ENCODE measurements at regions not wholly inside any gene's neighbourhood (a gene's known extent, or its start where the extent isn't known, plus 50 kb on each side); places are given as distances from the start of the nearest gene placed in this dataset.
A peak's percentile ranks its signal among the peaks of the same experiment; 100 is the strongest.

DNA sequence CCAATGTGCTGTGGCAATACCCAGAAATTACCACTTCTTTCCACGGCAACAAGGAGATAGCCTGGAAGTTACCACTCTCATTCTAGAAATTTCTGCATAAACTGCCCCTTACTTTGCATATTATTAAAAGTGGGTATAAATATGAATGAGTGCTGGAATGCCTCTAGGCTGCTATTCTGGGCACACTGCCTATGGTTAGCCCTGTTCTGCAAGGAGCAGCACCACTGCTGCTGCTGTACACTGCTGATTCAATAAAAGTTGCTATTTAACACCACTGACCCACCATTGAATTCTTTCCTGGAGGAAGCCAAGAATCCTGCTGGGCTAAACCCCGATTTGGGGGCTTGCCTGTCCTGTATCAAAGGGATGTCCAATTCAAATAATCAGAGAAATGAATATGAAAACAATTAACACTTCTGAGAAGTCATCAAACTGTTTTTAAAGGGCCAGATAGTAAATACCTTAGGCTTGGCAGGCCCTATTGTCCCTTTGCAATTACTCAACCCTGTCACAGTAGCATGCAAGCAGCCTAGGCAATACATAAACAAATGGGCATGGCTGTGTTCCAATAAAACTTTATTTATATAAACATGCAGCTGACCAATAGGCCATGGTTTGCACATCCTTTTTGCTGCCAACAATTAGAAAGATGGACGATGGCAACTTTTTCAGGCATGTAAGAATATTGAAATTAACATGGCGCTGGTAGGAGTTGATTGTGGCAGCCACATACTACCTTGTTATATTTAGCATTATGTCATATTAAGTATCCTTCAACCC lies 369.4 kb upstream of the B3GALT2 start:
- no peaks in the 10 kb centered on the region for H3K36me3 ChIP-seq (ENCODE audit: control insufficient read depth, insufficient read depth, low read length)
- no peak overlapping the region for H3K27ac ChIP-seq (ENCODE audit: insufficient read depth, low read length, poor library complexity, severe bottlenecking)
- no peak for DNase-seq
- H3K4me1 ChIP-seq (ENCODE audit: control insufficient read depth, insufficient read depth, low read length, poor library complexity, severe bottlenecking): no peaks in the 10 kb centered on the region
- H3K4me3 ChIP-seq (ENCODE audit: insufficient read depth, low read depth, low read length, poor library complexity, severe bottlenecking): no peak overlapping the region
- H3K27me3 ChIP-seq (replicated peaks; ENCODE audit: control insufficient read depth, insufficient read depth, low read length, poor library complexity, severe bottlenecking): no peaks in the 10 kb centered on the region
- no peaks in the 10 kb centered on the region for H3K9me3 ChIP-seq (ENCODE audit: control insufficient read depth, low read length)

- H3K4me3 ChIP-seq (ENCODE audit: insufficient read depth, low read depth, low read length, poor library complexity, severe bottlenecking): no peak overlapping the region
- no peaks in the 10 kb centered on the region for H3K9me3 ChIP-seq (ENCODE audit: control insufficient read depth, low read length)
- H3K27ac ChIP-seq (ENCODE audit: insufficient read depth, low read length, poor library complexity, severe bottlenecking): no peak overlapping the region
- peaks cover 3% of the 10 kb centered on the region for H3K4me1 ChIP-seq (ENCODE audit: control insufficient read depth, insufficient read depth, low read length, poor library complexity, severe bottlenecking)
- no peaks in the 10 kb centered on the region for H3K27me3 ChIP-seq (replicated peaks; ENCODE audit: control insufficient read depth, insufficient read depth, low read length, poor library complexity, severe bottlenecking)
- no peaks in the 10 kb centered on the region for H3K36me3 ChIP-seq (ENCODE audit: control insufficient read depth, insufficient read depth, low read length)
- no peak for DNase-seq
Observed at GRCh38 chr1:193553564-193553963, 367.2 kb upstream of the B3GALT2 start.

- Histone ChIP-seq H3K4me3 (ENCODE audit: insufficient read depth, low read depth, low read length, poor library complexity, severe bottlenecking) (no peak overlapping the region), H3K27ac (ENCODE audit: insufficient read depth, low read length, poor library complexity, severe bottlenecking) (no peak overlapping the region), H3K4me1 (ENCODE audit: control insufficient read depth, insufficient read depth, low read length, poor library complexity, severe bottlenecking) (peaks cover 5% of the 10 kb centered on the region), H3K36me3 (ENCODE audit: control insufficient read depth, insufficient read depth, low read length) (no peaks in the 10 kb centered on the region), H3K27me3 (replicated peaks; ENCODE audit: control insufficient read depth, insufficient read depth, low read length, poor library complexity, severe bottlenecking) (no peaks in the 10 kb centered on the region), H3K9me3 (ENCODE audit: control insufficient read depth, low read length) (no peaks in the 10 kb centered on the region)
- no peak for DNase-seq
Observed at GRCh38 chr1:193552274-193552673, 365.9 kb upstream of the B3GALT2 start.

GRCh38 chr1:193549081-193549480 lies 362.7 kb upstream of the B3GALT2 start:
- Histone ChIP-seq H3K4me3 (ENCODE audit: insufficient read depth, low read depth, low read length, poor library complexity, severe bottlenecking) (no peak overlapping the region), H3K27ac (ENCODE audit: insufficient read depth, low read length, poor library complexity, severe bottlenecking) (no peak overlapping the region), H3K4me1 (ENCODE audit: control insufficient read depth, insufficient read depth, low read length, poor library complexity, severe bottlenecking) (peaks cover 5% of the 10 kb centered on the region), H3K9me3 (ENCODE audit: control insufficient read depth, low read length) (no peaks in the 10 kb centered on the region), H3K27me3 (replicated peaks; ENCODE audit: control insufficient read depth, insufficient read depth, low read length, poor library complexity, severe bottlenecking) (no peaks in the 10 kb centered on the region), H3K36me3 (ENCODE audit: control insufficient read depth, insufficient read depth, low read length) (no peaks in the 10 kb centered on the region)
- no peak for DNase-seq

DNA sequence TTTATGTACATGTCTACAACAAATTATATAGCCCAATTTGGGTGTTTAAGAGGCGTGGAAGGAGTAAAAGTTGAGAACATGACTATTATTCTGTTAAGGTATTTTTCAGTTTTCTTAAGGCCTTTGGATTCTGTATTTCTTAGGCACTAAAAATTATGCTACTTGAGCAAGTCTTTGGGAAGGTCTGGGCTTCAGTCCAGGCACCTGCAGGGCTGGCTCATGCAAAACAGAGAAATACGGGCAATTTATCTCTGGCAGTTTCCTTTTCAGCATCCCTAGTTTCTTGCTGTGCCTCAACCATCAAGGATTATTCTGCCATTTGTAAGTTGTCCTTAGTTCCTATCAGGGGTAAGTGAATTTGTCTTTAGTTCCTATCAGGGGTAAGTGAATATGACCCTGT lies 358.8 kb upstream of the B3GALT2 start:
- DNase-seq: no peak
- no peak overlapping the region for H3K4me3 ChIP-seq (ENCODE audit: insufficient read depth, low read depth, low read length, poor library complexity, severe bottlenecking)
- peaks cover 16% of the 10 kb centered on the region for H3K4me1 ChIP-seq (ENCODE audit: control insufficient read depth, insufficient read depth, low read length, poor library complexity, severe bottlenecking)
- H3K9me3 ChIP-seq (ENCODE audit: control insufficient read depth, low read length): no peaks in the 10 kb centered on the region
- H3K27me3 ChIP-seq (replicated peaks; ENCODE audit: control insufficient read depth, insufficient read depth, low read length, poor library complexity, severe bottlenecking): no peaks in the 10 kb centered on the region
- no peak overlapping the region for H3K27ac ChIP-seq (ENCODE audit: insufficient read depth, low read length, poor library complexity, severe bottlenecking)
- H3K36me3 ChIP-seq (ENCODE audit: control insufficient read depth, insufficient read depth, low read length): no peaks in the 10 kb centered on the region

DNA sequence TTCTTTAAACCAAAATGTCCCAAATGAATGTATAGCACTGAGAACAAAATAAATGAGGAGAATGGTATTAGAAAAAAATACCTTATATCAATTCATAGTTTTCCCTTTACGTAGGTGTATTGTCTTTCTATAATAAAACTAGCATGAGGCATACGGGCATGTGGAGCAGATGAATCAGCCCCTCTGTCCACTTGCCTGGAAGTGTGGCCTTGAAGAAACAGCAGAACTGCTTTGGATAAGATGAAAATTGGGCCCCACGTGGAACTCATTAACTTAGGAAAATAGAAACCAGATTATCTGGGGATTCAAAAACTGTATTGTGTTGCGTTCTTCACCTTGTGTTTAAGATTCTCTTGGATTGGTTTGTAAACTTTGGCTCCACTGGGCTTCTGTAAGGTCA lies 356.8 kb upstream of the B3GALT2 start:
- H3K9me3 ChIP-seq (ENCODE audit: control insufficient read depth, low read length): no peaks in the 10 kb centered on the region
- H3K4me1 ChIP-seq (ENCODE audit: control insufficient read depth, insufficient read depth, low read length, poor library complexity, severe bottlenecking): peaks cover 15% of the 10 kb centered on the region
- H3K27ac ChIP-seq (ENCODE audit: insufficient read depth, low read length, poor library complexity, severe bottlenecking): peak overlapping the region; percentile 20
- H3K4me3 ChIP-seq (ENCODE audit: insufficient read depth, low read depth, low read length, poor library complexity, severe bottlenecking): no peak overlapping the region
- no peaks in the 10 kb centered on the region for H3K36me3 ChIP-seq (ENCODE audit: control insufficient read depth, insufficient read depth, low read length)
- H3K27me3 ChIP-seq (replicated peaks; ENCODE audit: control insufficient read depth, insufficient read depth, low read length, poor library complexity, severe bottlenecking): no peaks in the 10 kb centered on the region
- no peak for DNase-seq

DNA sequence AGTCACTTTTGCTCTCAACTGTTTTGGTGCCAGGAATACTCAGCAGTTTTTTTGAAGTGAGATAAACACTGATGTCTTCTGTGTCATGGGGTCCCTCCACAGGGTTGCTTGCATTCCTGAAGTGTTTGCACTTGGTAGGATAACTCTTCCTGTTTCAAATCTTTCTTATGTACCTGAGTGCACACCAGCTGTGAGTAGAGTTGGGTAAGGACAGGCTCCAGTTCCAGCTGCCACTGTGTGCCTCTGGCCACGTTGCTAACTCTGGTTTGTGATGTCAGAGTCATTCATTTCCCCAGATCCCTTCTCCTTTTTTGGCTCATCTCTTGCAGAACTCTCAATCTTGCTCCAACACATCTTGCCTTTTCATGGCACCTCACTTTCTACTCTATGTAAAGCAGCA lies 356.3 kb upstream of the B3GALT2 start:
- no peak for DNase-seq
- H3K9me3 ChIP-seq (ENCODE audit: control insufficient read depth, low read length): no peaks in the 10 kb centered on the region
- no peaks in the 10 kb centered on the region for H3K27me3 ChIP-seq (replicated peaks; ENCODE audit: control insufficient read depth, insufficient read depth, low read length, poor library complexity, severe bottlenecking)
- H3K4me3 ChIP-seq (ENCODE audit: insufficient read depth, low read depth, low read length, poor library complexity, severe bottlenecking): no peak overlapping the region
- H3K4me1 ChIP-seq (ENCODE audit: control insufficient read depth, insufficient read depth, low read length, poor library complexity, severe bottlenecking): peaks cover 18% of the 10 kb centered on the region
- peak overlapping the region; percentile 20 for H3K27ac ChIP-seq (ENCODE audit: insufficient read depth, low read length, poor library complexity, severe bottlenecking)
- no peaks in the 10 kb centered on the region for H3K36me3 ChIP-seq (ENCODE audit: control insufficient read depth, insufficient read depth, low read length)

GRCh38 chr1:193540511-193540910 lies 354.1 kb upstream of the B3GALT2 start:
- Histone ChIP-seq H3K27me3 (replicated peaks; ENCODE audit: control insufficient read depth, insufficient read depth, low read length, poor library complexity, severe bottlenecking) (no peaks in the 10 kb centered on the region), H3K4me1 (ENCODE audit: control insufficient read depth, insufficient read depth, low read length, poor library complexity, severe bottlenecking) (peaks cover 18% of the 10 kb centered on the region), H3K4me3 (ENCODE audit: insufficient read depth, low read depth, low read length, poor library complexity, severe bottlenecking) (peak overlapping the region; percentile 45), H3K27ac (ENCODE audit: insufficient read depth, low read length, poor library complexity, severe bottlenecking) (peak overlapping the region; percentile 70), H3K9me3 (ENCODE audit: control insufficient read depth, low read length) (no peaks in the 10 kb centered on the region), H3K36me3 (ENCODE audit: control insufficient read depth, insufficient read depth, low read length) (no peaks in the 10 kb centered on the region)
- no peak for DNase-seq

DNA sequence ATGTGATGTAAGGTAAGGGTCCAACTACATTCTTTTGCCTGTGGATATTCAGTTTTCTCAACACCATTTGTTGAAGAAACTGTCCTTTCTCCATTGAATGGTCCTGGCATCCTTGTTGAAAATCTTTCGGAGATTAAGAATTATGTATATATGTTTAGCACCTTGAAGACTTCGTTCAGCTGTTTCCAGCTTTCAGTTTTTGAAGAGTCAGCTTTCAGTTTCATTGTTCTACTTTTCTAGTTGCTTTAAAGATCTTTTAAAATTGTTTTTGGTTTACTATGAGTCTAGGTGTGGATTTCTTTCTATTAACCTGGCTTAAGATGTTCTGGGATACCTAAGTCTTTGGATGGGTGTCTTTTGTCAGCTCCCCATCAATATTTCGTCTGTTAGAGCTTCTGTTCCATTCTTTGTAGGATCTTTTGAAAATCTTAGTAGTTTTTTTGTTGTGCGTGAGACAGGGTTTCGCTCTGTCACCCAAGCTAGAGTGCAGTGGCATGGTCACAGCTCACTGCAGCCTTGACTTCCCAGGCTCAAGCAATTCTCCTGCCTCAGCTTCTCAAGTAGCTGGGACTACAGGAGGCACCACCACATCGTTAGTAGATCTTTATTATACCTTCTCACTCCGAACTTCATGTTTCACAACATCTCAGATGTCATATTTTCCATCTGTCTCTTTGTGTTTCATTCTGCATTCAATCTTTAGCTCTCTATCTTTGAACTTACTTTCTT lies 353.5 kb upstream of the B3GALT2 start:
- Histone ChIP-seq H3K27me3 (replicated peaks; ENCODE audit: control insufficient read depth, insufficient read depth, low read length, poor library complexity, severe bottlenecking) (no peaks in the 10 kb centered on the region), H3K9me3 (ENCODE audit: control insufficient read depth, low read length) (no peaks in the 10 kb centered on the region), H3K36me3 (ENCODE audit: control insufficient read depth, insufficient read depth, low read length) (no peaks in the 10 kb centered on the region), H3K27ac (ENCODE audit: insufficient read depth, low read length, poor library complexity, severe bottlenecking) (peak overlapping the region; percentile 70), H3K4me1 (ENCODE audit: control insufficient read depth, insufficient read depth, low read length, poor library complexity, severe bottlenecking) (peaks cover 18% of the 10 kb centered on the region), H3K4me3 (ENCODE audit: insufficient read depth, low read depth, low read length, poor library complexity, severe bottlenecking) (peak overlapping the region; percentile 45)
- no peak for DNase-seq

- Histone ChIP-seq H3K27me3 (replicated peaks; ENCODE audit: control insufficient read depth, insufficient read depth, low read length, poor library complexity, severe bottlenecking) (no peaks in the 10 kb centered on the region), H3K4me1 (ENCODE audit: control insufficient read depth, insufficient read depth, low read length, poor library complexity, severe bottlenecking) (peaks cover 18% of the 10 kb centered on the region), H3K36me3 (ENCODE audit: control insufficient read depth, insufficient read depth, low read length) (no peaks in the 10 kb centered on the region), H3K9me3 (ENCODE audit: control insufficient read depth, low read length) (no peaks in the 10 kb centered on the region), H3K4me3 (ENCODE audit: insufficient read depth, low read depth, low read length, poor library complexity, severe bottlenecking) (peak overlapping the region; percentile 1), H3K27ac (ENCODE audit: insufficient read depth, low read length, poor library complexity, severe bottlenecking) (peak overlapping the region; percentile 70)
- peak in 1 of 3 donors; percentile 21 for DNase-seq
Observed at GRCh38 chr1:193538680-193539079, 352.3 kb upstream of the B3GALT2 start.
